ENCODE measurements at regions not wholly inside any gene's neighbourhood (a gene's known extent, or its start where the extent isn't known, plus 50 kb on each side); places are given as distances from the start of the nearest gene placed in this dataset.

- TF ChIP-seq CTCF (IDR thresholded peaks at IDR 0.05; ENCODE audit: low read depth, low read length) = no peak
- no peak for TF ChIP-seq EZH2phosphoT487 (IDR thresholded peaks at IDR 0.05; ENCODE audit: low read depth)
These were observed 166.3 kb downstream of the DDX1 start for GRCh38 chr2:15757820-15758586.

All from OCI-LY3 (cell line).